HepG2 (cell line): ENCODE measurements at regions not wholly inside any gene's neighbourhood (a gene's known extent, or its start where the extent isn't known, plus 50 kb on each side); places are given as distances from the start of the nearest gene placed in this dataset.

Source experiments
- ATAC-seq: fragments of 200-7000 bp; cut with Tn5 transposase; 3 replicates; pipeline ENCODE4 v1.9.1; 2020; ENCODE audit warnings: mild to moderate bottlenecking, moderate library complexity
- BruUV-seq: library from RNA; stranded (reverse); fragments of 400-500 nt; replicated peaks from 2 replicates; lab custom pipeline; 2021; lab: Mats Ljungman, UMichigan
- CTCF ChIA-PET: fragments of 300-600 bp; formaldehyde crosslinking; extraction: SDS; loops from one replicate; lab custom pipeline; 2021; ENCODE audit warnings: low total read pairs, inconsistent platforms, low intra/inter-chr PET ratio; lab: Yijun Ruan, JAX
- POLR2A ChIA-PET: fragments of 350-600 bp; sonication (Branson Sonifier 250); formaldehyde crosslinking; loops from one replicate; lab custom pipeline; 2020; ENCODE audit warnings: antibody characterized with exemption, inconsistent platforms; lab: Yijun Ruan, JAX
- DNase-seq: peaks from one replicate; pipeline ENCODE4 v3.0.0-alpha.2; 2015; ENCODE audit warnings: low spot score
- FAIRE-seq: peaks from 3 replicates; lab custom pipeline; 2011; peaks lifted over from hg19 to GRCh38; lab: Jason Lieb, UNC
- H2AFZ ChIP-seq: one replicate; pipeline ENCODE4 v1.6.1; 2011; ENCODE audit warnings: low read length, inconsistent platforms
- H3K27ac ChIP-seq: fragments of 300-600 bp; 3 replicates; pipeline ENCODE4 v1.8.0; 2011; ENCODE audit warnings: mixed run types, mild to moderate bottlenecking, mixed read lengths, low read length, inconsistent platforms; ENCODE audit not compliant: insufficient read depth; ENCODE audit errors: extremely low read length
- H3K27me3 ChIP-seq, 2 experiments: fragments of 200-600 bp in 1 of 2; 2 replicates in 1 of 2; 3 replicates in 1 of 2; pipeline versions ENCODE4 v1.6.0 to v1.8.0; 2011; ENCODE audit warnings: low read length in 2 of 2, mild to moderate bottlenecking in 2 of 2, moderate library complexity in 2 of 2, inconsistent platforms in 1 of 2; ENCODE audit not compliant: insufficient read depth in 2 of 2, control insufficient read depth in 1 of 2
- H3K36me3 ChIP-seq, 2 experiments: fragments of 200-600 bp in 1 of 2; replicated peaks in 1 of 2; 2 replicates in 1 of 2; 3 replicates in 1 of 2; pipeline versions ENCODE4 v1.5.1 to v1.8.0; 2011; ENCODE audit warnings: low read length in 2 of 2, inconsistent platforms in 1 of 2; ENCODE audit not compliant: insufficient read depth in 2 of 2, control insufficient read depth in 1 of 2
- H3K4me1 ChIP-seq: 2 replicates; pipeline ENCODE4 v1.5.1; 2012; ENCODE audit warnings: low read length, inconsistent platforms; ENCODE audit not compliant: insufficient read depth
- H3K4me2 ChIP-seq: 2 replicates; pipeline ENCODE4 v1.6.0; 2011; ENCODE audit warnings: low read depth, low read length, inconsistent platforms
- H3K4me3 ChIP-seq, 3 experiments: fragments of 200-600 bp in 1 of 3; sonication (generic), shearing (Covaris generic) in 1 of 3; replicated peaks in 1 of 3; 2 replicates each; pipeline ENCODE4 v1.5.1; 2011 to 2016; ENCODE audit warnings: low read length in 3 of 3, inconsistent platforms in 2 of 3, low read depth in 2 of 3, mild to moderate bottlenecking in 2 of 3, control low read depth in 1 of 3, mixed read lengths in 1 of 3; ENCODE audit not compliant: insufficient read depth in 1 of 3
- H3K79me2 ChIP-seq: one replicate; pipeline ENCODE4 v1.6.1; 2011; ENCODE audit warnings: low read length, inconsistent platforms; ENCODE audit not compliant: insufficient read depth
- H3K9ac ChIP-seq: 2 replicates; pipeline ENCODE4 v1.6.0; 2011; ENCODE audit warnings: mild to moderate bottlenecking, low read depth, low read length, inconsistent platforms; ENCODE audit not compliant: insufficient read depth
- H3K9me3 ChIP-seq: 2 replicates; pipeline ENCODE4 v1.5.1; 2012; ENCODE audit warnings: mild to moderate bottlenecking, low read length
- H4K20me1 ChIP-seq: 2 replicates; pipeline ENCODE4 v1.6.0; 2011; ENCODE audit warnings: inconsistent platforms, mild to moderate bottlenecking, low read length, moderate library complexity; ENCODE audit not compliant: insufficient read depth
- ATAD3A ChIP-seq: sonication (generic); formaldehyde crosslinking; IDR thresholded peaks from 2 replicates; pipeline ENCODE4 v1.4.0; 2020; ENCODE audit warnings: missing genetic modification reagents
- TCF12 ChIP-seq, 2 experiments: fragments of 450-650 bp in 1 of 2; sonication (generic) in 1 of 2; formaldehyde crosslinking in 1 of 2; IDR thresholded peaks; 2 replicates each; pipeline versions ENCODE4 v1.6.1 to v1.8.0; 2017 to 2022; ENCODE audit warnings: antibody characterized with exemption in 1 of 2, mild to moderate bottlenecking in 1 of 2, missing genetic modification reagents in 1 of 2, moderate library complexity in 1 of 2
- ZEB1 ChIP-seq: IDR thresholded peaks from 2 replicates; pipeline ENCODE4 v1.6.1; 2012; ENCODE audit warnings: mild to moderate bottlenecking, low read depth, inconsistent platforms; ENCODE audit not compliant: insufficient replicate concordance
- WGBS: methylation state at CpG from one replicate; pipeline ENCODE4 v1.1.6; 2017; ENCODE audit warnings: low lambda C conversion rate; 5-methylcytosine and 5-hydroxymethylcytosine counted together
- in situ Hi-C: cut with HindIII; loops from 2 replicates; pipeline ENCODE4 v1.10.0; 2017; ENCODE audit warnings: low pct_unique_long_range_greater_than_20kb; ENCODE audit not compliant: extremely low pct_ligation_motif_present
- intact Hi-C: fragments of 100-400 bp; cut with micrococcal nuclease; formaldehyde crosslinking; loops from one replicate; pipeline ENCODE4 v1.10.0; 2022; ENCODE audit not compliant: unreplicated experiment
- TF ChIP-seq, protein P1 (sequence below): sonication (generic); formaldehyde crosslinking; IDR thresholded peaks from 2 replicates; pipeline ENCODE4 v1.4.0; 2020; ENCODE audit warnings: missing genetic modification reagents
- TF ChIP-seq, protein P2 (sequence below): sonication (generic); formaldehyde crosslinking; IDR thresholded peaks from 2 replicates; pipeline ENCODE4 v1.8.1; 2023; ENCODE audit warnings: missing genetic modification reagents, mild to moderate bottlenecking, borderline replicate concordance

DNA sequence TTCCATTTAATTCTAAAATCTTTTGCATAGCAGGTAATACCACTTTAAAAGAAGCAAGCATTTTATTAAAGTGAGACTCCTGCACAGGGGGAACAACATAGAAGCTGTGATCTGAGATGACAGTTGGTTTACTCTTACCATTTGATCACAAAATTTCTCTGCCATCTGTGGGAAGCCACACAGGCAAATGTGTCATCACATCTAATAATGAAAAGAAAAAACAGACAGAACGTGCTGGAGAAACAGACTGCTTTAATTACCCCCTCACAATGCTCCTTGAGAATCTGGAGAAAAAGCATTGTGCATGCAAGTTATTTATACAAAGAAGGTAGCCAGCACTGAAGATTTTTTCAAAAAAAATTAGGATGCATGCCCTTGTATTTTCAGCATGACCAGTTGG lies 165.2 kb upstream of the PTER start:
- POLR2A ChIA-PET: no interaction called here
- 0% methylated on average over 1 of the region's 1 CpG for WGBS
- Histone ChIP-seq H3K9me3 (no peaks in the 10 kb centered on the region), H3K27ac (no peak overlapping the region), H4K20me1 (no peaks in the 10 kb centered on the region), H3K4me1 (no peaks in the 10 kb centered on the region), H3K79me2 (no peaks in the 10 kb centered on the region), H3K4me2 (no peak overlapping the region), H2AFZ (no peak overlapping the region), H3K9ac (no peak overlapping the region), H3K4me3 (no peak overlapping the region), H3K36me3 (no peaks in the 10 kb centered on the region), H3K27me3 (no peaks in the 10 kb centered on the region)
- ATAC-seq: no peak
- no TSS peak for BruUV-seq
- no peak for FAIRE-seq
- DNase-seq: no peak
- intact Hi-C loops (no loop called here), in situ Hi-C loops (no loop called here)
- TF ChIP-seq, protein P1, sequence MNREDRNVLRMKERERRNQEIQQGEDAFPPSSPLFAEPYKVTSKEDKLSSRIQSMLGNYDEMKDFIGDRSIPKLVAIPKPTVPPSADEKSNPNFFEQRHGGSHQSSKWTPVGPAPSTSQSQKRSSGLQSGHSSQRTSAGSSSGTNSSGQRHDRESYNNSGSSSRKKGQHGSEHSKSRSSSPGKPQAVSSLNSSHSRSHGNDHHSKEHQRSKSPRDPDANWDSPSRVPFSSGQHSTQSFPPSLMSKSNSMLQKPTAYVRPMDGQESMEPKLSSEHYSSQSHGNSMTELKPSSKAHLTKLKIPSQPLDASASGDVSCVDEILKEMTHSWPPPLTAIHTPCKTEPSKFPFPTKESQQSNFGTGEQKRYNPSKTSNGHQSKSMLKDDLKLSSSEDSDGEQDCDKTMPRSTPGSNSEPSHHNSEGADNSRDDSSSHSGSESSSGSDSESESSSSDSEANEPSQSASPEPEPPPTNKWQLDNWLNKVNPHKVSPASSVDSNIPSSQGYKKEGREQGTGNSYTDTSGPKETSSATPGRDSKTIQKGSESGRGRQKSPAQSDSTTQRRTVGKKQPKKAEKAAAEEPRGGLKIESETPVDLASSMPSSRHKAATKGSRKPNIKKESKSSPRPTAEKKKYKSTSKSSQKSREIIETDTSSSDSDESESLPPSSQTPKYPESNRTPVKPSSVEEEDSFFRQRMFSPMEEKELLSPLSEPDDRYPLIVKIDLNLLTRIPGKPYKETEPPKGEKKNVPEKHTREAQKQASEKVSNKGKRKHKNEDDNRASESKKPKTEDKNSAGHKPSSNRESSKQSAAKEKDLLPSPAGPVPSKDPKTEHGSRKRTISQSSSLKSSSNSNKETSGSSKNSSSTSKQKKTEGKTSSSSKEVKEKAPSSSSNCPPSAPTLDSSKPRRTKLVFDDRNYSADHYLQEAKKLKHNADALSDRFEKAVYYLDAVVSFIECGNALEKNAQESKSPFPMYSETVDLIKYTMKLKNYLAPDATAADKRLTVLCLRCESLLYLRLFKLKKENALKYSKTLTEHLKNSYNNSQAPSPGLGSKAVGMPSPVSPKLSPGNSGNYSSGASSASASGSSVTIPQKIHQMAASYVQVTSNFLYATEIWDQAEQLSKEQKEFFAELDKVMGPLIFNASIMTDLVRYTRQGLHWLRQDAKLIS (CRISPR knock-in tag): no peak
- TF ChIP-seq ATAD3A (CRISPR knock-in tag) (no peak), ZEB1 (no peak), TCF12 (IDR thresholded peaks at IDR 0.05) (no peak), TCF12 (CRISPR knock-in tag; IDR thresholded peaks at IDR 0.05) (no peak)
- TF ChIP-seq, protein P2, sequence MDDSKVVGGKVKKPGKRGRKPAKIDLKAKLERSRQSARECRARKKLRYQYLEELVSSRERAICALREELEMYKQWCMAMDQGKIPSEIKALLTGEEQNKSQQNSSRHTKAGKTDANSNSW (CRISPR knock-in tag): no peak
- CTCF ChIA-PET: no interaction called here
